Thyroid gland (tissue), 4 donors: ENCODE measurements at regions not wholly inside any gene's neighbourhood (a gene's known extent, or its start where the extent isn't known, plus 50 kb on each side); places are given as distances from the start of the nearest gene placed in this dataset.

ENCODE experiments used
- DNase-seq, 2 donors: peaks; one replicate each; pipeline ENCODE4 v3.0.0-alpha.2; 2019
- H3K27ac ChIP-seq, 3 donors: fragments of 200-600 bp; sonication (generic); 1 replicate in 2 of 3; 2 replicates in 1 of 3; pipeline ENCODE4 v1.5.1; 2016 to 2019; ENCODE audit warnings: mild to moderate bottlenecking in 1 of 3, moderate library complexity in 1 of 3
- H3K27me3 ChIP-seq: fragments of 200-600 bp; sonication (generic); one replicate; pipeline ENCODE4 v1.5.1; 2019
- H3K36me3 ChIP-seq, 2 donors: fragments of 200-600 bp; sonication (generic); one replicate each; pipeline ENCODE4 v1.5.1; 2016 to 2019
- H3K4me1 ChIP-seq, 2 donors: fragments of 200-600 bp; sonication (generic); one replicate each; pipeline ENCODE4 v1.5.1; 2017 to 2019
- H3K4me3 ChIP-seq, 3 donors: fragments of 200-600 bp; sonication (generic); replicated peaks in 1 of 3; 1 replicate in 2 of 3; 2 replicates in 1 of 3; pipeline ENCODE4 v1.5.1; 2016; ENCODE audit warnings: mild to moderate bottlenecking in 1 of 3
- H3K9me3 ChIP-seq: fragments of 200-600 bp; sonication (generic); one replicate; pipeline ENCODE4 v1.5.1; 2017
- CTCF ChIP-seq, 6 experiments: fragments of 200-600 bp in 3 of 6; fragments of 450-650 bp in 3 of 6; sonication (generic) in 3 of 6; IDR thresholded peaks; one replicate each; pipeline ENCODE4 v1.5.1; 2016 to 2019; ENCODE audit warnings: antibody characterized with exemption in 6 of 6, mild to moderate bottlenecking in 2 of 6, inconsistent platforms in 1 of 6, moderate library complexity in 1 of 6
- POLR2A ChIP-seq, 2 donors: fragments of 450-650 bp; IDR thresholded peaks; one replicate each; pipeline ENCODE4 v1.6.1; 2017; ENCODE audit warnings: antibody characterized with exemption in 2 of 2, mild to moderate bottlenecking in 2 of 2, moderate library complexity in 1 of 2
- WGBS, 2 donors: methylation state at CpG; one replicate each; pipeline ENCODE4 v1.1.5; 2017; 5-methylcytosine and 5-hydroxymethylcytosine counted together
- intact Hi-C: fragments of 100-400 bp; cut with DNase I; formaldehyde crosslinking; loops from one replicate; pipeline ENCODE4 v1.15.1; 2023

- no peak for DNase-seq
- WGBS, 2 donors: 89 to 92% methylated on average over 3 of the region's 3 CpGs
- Histone ChIP-seq H3K27me3 (no peaks in the 10 kb centered on the region), H3K36me3 (no peaks in the 10 kb centered on the region), H3K9me3 (no peaks in the 10 kb centered on the region), H3K4me1 (no peaks in the 10 kb centered on the region), H3K27ac (no peak overlapping the region), H3K4me3 (no peak overlapping the region)
- TF ChIP-seq CTCF (IDR thresholded peaks at IDR 0.05) (no peak), POLR2A (IDR thresholded peaks at IDR 0.05) (no peak)
- intact Hi-C loops: no loop called here
Observed at GRCh38 chr14:100981809-100982208, 78.3 kb upstream of the RTL1 start.

- no peaks in the 10 kb centered on the region for H3K9me3 ChIP-seq
- H3K27ac ChIP-seq: no peak overlapping the region
- no peaks in the 10 kb centered on the region for H3K27me3 ChIP-seq
- TF ChIP-seq POLR2A (IDR thresholded peaks at IDR 0.05) (no peak), CTCF (IDR thresholded peaks at IDR 0.05) (no peak)
- DNase-seq: no peak
- H3K4me3 ChIP-seq: no peak overlapping the region
- H3K36me3 ChIP-seq: no peaks in the 10 kb centered on the region
- intact Hi-C loops: no loop called here
- 79 to 80% methylated on average over 4 of the region's 4 CpGs for WGBS, 2 donors
- no peaks in the 10 kb centered on the region for H3K4me1 ChIP-seq
Observed at GRCh38 chr14:100982353-100982752, 78.8 kb upstream of the RTL1 start.

DNA sequence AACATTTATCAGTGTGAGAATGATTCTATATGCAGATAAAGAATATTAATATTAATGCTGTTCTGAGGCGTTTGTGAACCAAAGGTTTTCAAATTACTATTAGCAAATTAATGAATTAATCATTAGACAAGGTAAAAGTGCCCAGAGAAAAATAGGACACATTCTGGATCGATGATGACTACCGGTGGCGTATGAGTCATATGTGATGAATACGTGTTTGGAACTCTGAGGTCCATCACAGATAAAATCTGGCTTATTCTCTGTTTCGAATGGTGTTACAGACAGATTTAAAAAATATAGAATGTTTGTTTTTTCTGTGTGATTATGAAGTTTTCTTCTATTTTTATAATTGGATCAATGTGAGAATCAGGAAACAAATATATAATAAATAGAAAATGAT lies 79.2 kb upstream of the RTL1 start:
- no peak overlapping the region for H3K27ac ChIP-seq
- 89 to 90% methylated on average over 6 of the region's 6 CpGs for WGBS, 2 donors
- no peak overlapping the region for H3K4me3 ChIP-seq
- H3K27me3 ChIP-seq: no peaks in the 10 kb centered on the region
- no peaks in the 10 kb centered on the region for H3K4me1 ChIP-seq
- intact Hi-C loops: no loop called here
- DNase-seq: no peak
- H3K9me3 ChIP-seq: no peaks in the 10 kb centered on the region
- TF ChIP-seq CTCF (IDR thresholded peaks at IDR 0.05) (no peak), POLR2A (IDR thresholded peaks at IDR 0.05) (no peak)
- H3K36me3 ChIP-seq: no peaks in the 10 kb centered on the region

DNA sequence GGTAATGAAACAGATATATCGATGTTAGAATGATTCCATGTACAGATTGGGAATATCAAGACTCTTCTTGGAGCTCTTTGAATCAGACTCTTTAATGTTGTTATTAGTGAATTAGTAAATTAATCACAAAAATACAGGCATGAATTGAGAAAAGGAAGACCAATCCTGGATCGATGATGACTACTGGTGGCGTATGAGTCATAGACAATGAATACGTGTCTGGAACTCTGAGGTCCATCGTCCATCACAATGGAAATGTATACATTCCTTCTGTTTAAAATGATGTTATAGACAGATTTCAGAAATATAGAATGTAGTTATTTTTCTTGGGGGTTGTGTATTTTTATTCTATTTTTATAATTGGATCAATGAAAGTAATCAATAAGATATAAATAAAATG lies 80.2 kb upstream of the RTL1 start:
- Histone ChIP-seq H3K4me1 (no peaks in the 10 kb centered on the region), H3K9me3 (no peaks in the 10 kb centered on the region), H3K27me3 (no peaks in the 10 kb centered on the region), H3K36me3 (no peaks in the 10 kb centered on the region), H3K27ac (no peak overlapping the region), H3K4me3 (no peak overlapping the region)
- intact Hi-C loops: no loop called here
- 93% methylated on average over 5 of the region's 5 CpGs for WGBS, 2 donors
- no peak for TF ChIP-seq CTCF (IDR thresholded peaks at IDR 0.05)
- no peak for TF ChIP-seq POLR2A (IDR thresholded peaks at IDR 0.05)
- DNase-seq: no peak

DNA sequence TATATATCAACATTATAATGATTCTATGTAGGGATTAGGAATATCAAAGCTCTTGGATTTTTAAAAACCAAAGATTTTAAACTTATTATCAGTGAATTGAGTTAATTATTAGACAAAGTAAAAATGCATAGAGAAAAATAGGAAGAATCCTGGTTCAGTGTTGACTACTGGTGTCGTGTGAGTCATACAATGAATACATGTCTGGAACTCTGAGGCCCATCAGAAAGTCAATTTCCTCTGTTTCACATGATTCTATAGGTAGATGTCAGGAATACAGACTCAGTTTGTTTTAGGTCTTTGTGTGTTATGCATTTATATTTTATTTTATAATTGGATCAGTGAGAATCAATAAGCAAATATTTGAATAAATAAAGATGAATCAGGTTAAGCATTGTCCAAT lies 84.5 kb upstream of the RTL1 start:
- Histone ChIP-seq H3K4me1 (no peaks in the 10 kb centered on the region), H3K36me3 (no peaks in the 10 kb centered on the region), H3K27me3 (no peaks in the 10 kb centered on the region), H3K9me3 (no peaks in the 10 kb centered on the region), H3K27ac (no peak overlapping the region), H3K4me3 (no peak overlapping the region)
- no peak for DNase-seq
- intact Hi-C loops: no loop called here
- TF ChIP-seq CTCF (IDR thresholded peaks at IDR 0.05) (no peak), POLR2A (IDR thresholded peaks at IDR 0.05) (no peak)
- WGBS, 2 donors: 89% methylated on average over 1 of the region's 1 CpG
